HepG2 (cell line): ENCODE measurements at regions not wholly inside any gene's neighbourhood (a gene's known extent, or its start where the extent isn't known, plus 50 kb on each side); places are given as distances from the start of the nearest gene placed in this dataset.

ENCODE experiments used
- CEBPG ChIP-seq: IDR thresholded peaks from 2 replicates; pipeline ENCODE4 v1.6.1; 2016
- CTCF ChIP-seq: sonication (generic); formaldehyde crosslinking; IDR thresholded peaks from 2 replicates; pipeline ENCODE4 v1.5.0; 2020; ENCODE audit warnings: mild to moderate bottlenecking, missing genetic modification reagents, moderate library complexity
- FOXK2 ChIP-seq: fragments of 450-650 bp; IDR thresholded peaks from 2 replicates; pipeline ENCODE4 v1.6.1; 2016
- HDAC2 ChIP-seq: sonication (generic); formaldehyde crosslinking; IDR thresholded peaks from 2 replicates; pipeline ENCODE4 v1.4.0; 2020; ENCODE audit warnings: missing genetic modification reagents
- KDM5B ChIP-seq: sonication (generic); formaldehyde crosslinking; IDR thresholded peaks from 2 replicates; pipeline ENCODE4 v1.4.0; 2020; ENCODE audit warnings: missing genetic modification reagents, mild to moderate bottlenecking, borderline replicate concordance
- NCOA5 ChIP-seq: sonication (generic); formaldehyde crosslinking; IDR thresholded peaks from 2 replicates; pipeline ENCODE4 v1.4.0; 2020; ENCODE audit warnings: missing genetic modification reagents
- NR2F2 ChIP-seq: IDR thresholded peaks from 2 replicates; pipeline ENCODE4 v1.6.1; 2012; ENCODE audit warnings: low read depth, inconsistent platforms, borderline replicate concordance
- PRMT3 ChIP-seq: sonication (generic); formaldehyde crosslinking; IDR thresholded peaks from 2 replicates; pipeline ENCODE4 v1.8.1; 2022; ENCODE audit warnings: low read depth, mild to moderate bottlenecking, moderate library complexity, missing genetic modification reagents, borderline replicate concordance
- RAD21 ChIP-seq: fragments of 450-650 bp; formaldehyde crosslinking; IDR thresholded peaks from 2 replicates; pipeline ENCODE4 v1.5.0; 2020; ENCODE audit warnings: mild to moderate bottlenecking
- SMC3 ChIP-seq: IDR thresholded peaks from 2 replicates; pipeline ENCODE4 v1.6.1; 2011; ENCODE audit warnings: low read length, improper control_type of control experiment
- SOX13 ChIP-seq, 3 experiments: fragments of 450-650 bp in 1 of 3; sonication (generic) in 1 of 3; formaldehyde crosslinking in 1 of 3; IDR thresholded peaks in 2 of 3; conservative IDR thresholded peaks in 1 of 3; 2 replicates each; pipeline versions ENCODE4 v1.5.0 to v1.6.1; 2016 to 2020; ENCODE audit warnings: antibody characterized with exemption in 1 of 3, mild to moderate bottlenecking in 1 of 3, missing compliant biosample characterization in 1 of 3, missing genetic modification reagents in 1 of 3, moderate library complexity in 1 of 3
- TFAP4 ChIP-seq: sonication (generic); IDR thresholded peaks from 2 replicates; pipeline ENCODE4 v1.6.1; 2016; ENCODE audit warnings: low read depth, borderline replicate concordance
- TMF1 ChIP-seq: sonication (generic); formaldehyde crosslinking; IDR thresholded peaks from 2 replicates; pipeline ENCODE4 v1.8.1; 2022; ENCODE audit warnings: low read depth, missing genetic modification reagents
- ZFAT ChIP-seq: sonication (generic); formaldehyde crosslinking; conservative IDR thresholded peaks from 2 replicates; pipeline ENCODE4 v1.8.1; 2023; ENCODE audit warnings: missing genetic modification reagents, inconsistent platforms
- ZNF501 ChIP-seq: sonication (generic); formaldehyde crosslinking; IDR thresholded peaks from 2 replicates; pipeline ENCODE4 v1.5.1; 2020; ENCODE audit warnings: mild to moderate bottlenecking, moderate library complexity, missing genetic modification reagents
- ZNF580 ChIP-seq: IDR thresholded peaks from 2 replicates; pipeline ENCODE4 v1.6.1; 2016; ENCODE audit warnings: low read depth, borderline replicate concordance
- ZNF652 ChIP-seq: IDR thresholded peaks from 2 replicates; pipeline ENCODE4 v1.6.1; 2016; ENCODE audit warnings: low read depth, borderline replicate concordance
- ZNF691 ChIP-seq: sonication (generic); formaldehyde crosslinking; IDR thresholded peaks from 2 replicates; pipeline ENCODE4 v1.4.0; 2020; ENCODE audit warnings: missing genetic modification reagents, low read depth, mild to moderate bottlenecking, borderline replicate concordance
- ZXDC ChIP-seq: sonication (generic); formaldehyde crosslinking; IDR thresholded peaks from 2 replicates; pipeline ENCODE4 v1.5.0; 2020; ENCODE audit warnings: mild to moderate bottlenecking, missing genetic modification reagents

- TF ChIP-seq ZXDC (CRISPR knock-in tag) (no peak), NCOA5 (no peak), ZFAT (CRISPR knock-in tag) (no peak), CEBPG (no peak), ZNF652 (CRISPR knock-in tag) (no peak), SMC3 (peak; percentile 88), CTCF (CRISPR knock-in tag) (peak; percentile 59), ZNF691 (CRISPR knock-in tag) (no peak), ZNF501 (no peak), PRMT3 (CRISPR knock-in tag) (no peak), RAD21 (CRISPR knock-in tag) (peak; percentile 29; the same call in 1 of the 2 replicates), HDAC2 (CRISPR knock-in tag) (no peak), ZNF580 (CRISPR knock-in tag) (no peak), NR2F2 (no peak), TFAP4 (no peak), TMF1 (CRISPR knock-in tag) (no peak), SOX13 (IDR thresholded peaks at IDR 0.05) (no peak), SOX13 (CRISPR knock-in tag; conservative IDR thresholded peaks at IDR 0.05 in 1 of 2, IDR thresholded peaks at IDR 0.05 in 1 of 2) (no peak), FOXK2 (no peak), KDM5B (no peak)
Observed at GRCh38 chr10:52488606-52489485, 174.8 kb downstream of the DKK1 start (continued).
